Skin epidermis (tissue), 12 donors: ENCODE measurements at regions not wholly inside any gene's neighbourhood (a gene's known extent, or its start where the extent isn't known, plus 50 kb on each side); places are given as distances from the start of the nearest gene placed in this dataset.

Experiments
- H3K27ac ChIP-seq, 21 experiments: fragments of 200-600 bp; sonication (generic) in 11 of 21; one replicate each; pipeline ENCODE4 v1.5.0; 2020; ENCODE audit warnings: mild to moderate bottlenecking in 3 of 21, inconsistent platforms in 2 of 21, moderate library complexity in 2 of 21
- H3K4me3 ChIP-seq, 7 experiments: fragments of 200-600 bp; sonication (generic) in 2 of 7; one replicate each; pipeline ENCODE4 v1.5.0; 2020; ENCODE audit warnings: inconsistent platforms in 2 of 7, mild to moderate bottlenecking in 2 of 7, moderate library complexity in 1 of 7

GRCh38 chr10:62643606-62644587 lies 160.6 kb upstream of the ADO start:
- Histone ChIP-seq H3K4me3 (no peak overlapping the region), H3K27ac (no peak overlapping the region)

GRCh38 chr10:62647375-62648092 lies 157.0 kb upstream of the ADO start:
- H3K4me3 ChIP-seq = no peak overlapping the region
- H3K27ac ChIP-seq = no peak overlapping the region

- Histone ChIP-seq H3K27ac (no peak overlapping the region), H3K4me3 (no peak overlapping the region)
These were observed 155.6 kb upstream of the ADO start for GRCh38 chr10:62648921-62649320.

- H3K4me3 ChIP-seq = no peak overlapping the region
- no peak overlapping the region for H3K27ac ChIP-seq
These were observed 154.1 kb upstream of the ADO start for GRCh38 chr10:62650411-62650810.

- Histone ChIP-seq H3K27ac (no peak overlapping the region), H3K4me3 (no peak overlapping the region)
These were observed 153.2 kb upstream of the ADO start for GRCh38 chr10:62651341-62651740.

- Histone ChIP-seq H3K27ac (no peak overlapping the region), H3K4me3 (no peak overlapping the region)
These were observed 152.4 kb upstream of the ADO start for GRCh38 chr10:62652114-62652513.

- H3K4me3 ChIP-seq = no peak overlapping the region
- H3K27ac ChIP-seq = no peak overlapping the region
These were observed 152.0 kb upstream of the ADO start for GRCh38 chr10:62652564-62652963.

GRCh38 chr10:62653254-62653653 lies 151.3 kb upstream of the ADO start:
- H3K4me3 ChIP-seq = no peak overlapping the region
- no peak overlapping the region for H3K27ac ChIP-seq

- no peak overlapping the region for H3K4me3 ChIP-seq
- no peak overlapping the region for H3K27ac ChIP-seq
These were observed 149.6 kb upstream of the ADO start for GRCh38 chr10:62654966-62655336.

- no peak overlapping the region for H3K4me3 ChIP-seq
These were observed 149.1 kb upstream of the ADO start for GRCh38 chr10:62655337-62655994.

GRCh38 chr10:62657244-62657835 lies 147.2 kb upstream of the ADO start:
- H3K4me3 ChIP-seq = no peak overlapping the region
- H3K27ac ChIP-seq = no peak overlapping the region

More at GRCh38 chr10:62655337-62655994, 149.1 kb upstream of the ADO start:
- H3K27ac ChIP-seq = no peak overlapping the region

- H3K27ac ChIP-seq = no peak overlapping the region
- H3K4me3 ChIP-seq = no peak overlapping the region
These were observed 146.0 kb upstream of the ADO start for GRCh38 chr10:62658516-62658915.

- Histone ChIP-seq H3K27ac (no peak overlapping the region), H3K4me3 (no peak overlapping the region)
These were observed 143.4 kb upstream of the ADO start for GRCh38 chr10:62661143-62661542.

- H3K27ac ChIP-seq = no peak overlapping the region
- H3K4me3 ChIP-seq = no peak overlapping the region
These were observed 142.0 kb upstream of the ADO start for GRCh38 chr10:62662486-62662885.

GRCh38 chr10:62665771-62666170 lies 138.7 kb upstream of the ADO start:
- H3K27ac ChIP-seq = no peak overlapping the region

GRCh38 chr10:62666275-62666674 lies 138.2 kb upstream of the ADO start:
- Histone ChIP-seq H3K27ac (no peak overlapping the region), H3K4me3 (no peak overlapping the region)

More at GRCh38 chr10:62665771-62666170, 138.7 kb upstream of the ADO start:
- no peak overlapping the region for H3K4me3 ChIP-seq

GRCh38 chr10:62669341-62669740 lies 135.2 kb upstream of the ADO start:
- no peak overlapping the region for H3K27ac ChIP-seq

GRCh38 chr10:62671104-62671503 lies 133.4 kb upstream of the ADO start:
- Histone ChIP-seq H3K4me3 (no peak overlapping the region), H3K27ac (no peak overlapping the region)

More at GRCh38 chr10:62669341-62669740, 135.2 kb upstream of the ADO start:
- H3K4me3 ChIP-seq = no peak overlapping the region

GRCh38 chr10:62681211-62681940 lies 123.1 kb upstream of the ADO start:
- Histone ChIP-seq H3K4me3 (no peak overlapping the region), H3K27ac (no peak overlapping the region)
